ENCODE measurements at regions not wholly inside any gene's neighbourhood (a gene's known extent, or its start where the extent isn't known, plus 50 kb on each side); places are given as distances from the start of the nearest gene placed in this dataset.

DNA sequence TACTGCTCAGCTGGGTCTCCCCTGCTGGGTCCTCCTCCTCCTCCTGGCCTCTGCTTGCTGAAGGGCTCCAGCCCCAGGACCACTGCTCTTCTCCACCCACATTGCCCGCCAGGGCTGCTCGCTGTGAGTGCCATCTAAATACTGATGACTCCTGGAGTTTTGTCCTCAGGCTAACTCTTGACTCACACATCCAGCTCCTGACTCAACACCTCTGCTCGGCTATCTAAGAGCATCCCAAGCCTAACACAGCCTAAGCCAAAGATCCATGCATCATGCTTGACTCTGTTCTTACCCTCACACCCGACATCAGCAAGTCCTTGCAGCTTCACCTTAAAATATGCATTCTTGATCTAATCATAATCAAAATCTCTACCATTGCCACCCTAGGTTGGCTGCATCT lies 260.2 kb downstream of the KLF13 start:
- intact Hi-C loops (cut with micrococcal nuclease), result no loop called here
- Histone ChIP-seq H3K9ac (replicated peaks; ENCODE audit: extremely low read depth, insufficient read depth, low read length) (no peak overlapping the region), H2AFZ (ENCODE audit: low read depth, low read length) (no peak overlapping the region), H3K9me3 (replicated peaks; ENCODE audit: control insufficient read depth, insufficient read depth, low read length) (no peaks in the 10 kb centered on the region), H3K4me3 (replicated peaks in 1 of 3; ENCODE audit: insufficient read depth in 1 of 3, low read depth in 1 of 3, low read length in 3 of 3) (no peak overlapping the region), H3K4me1 (ENCODE audit: control insufficient read depth, extremely low read depth, insufficient read depth, low read length) (no peaks in the 10 kb centered on the region), H3K27me3 (ENCODE audit: control insufficient read depth in 2 of 2, insufficient read depth in 2 of 2, low read length in 2 of 2) (no peaks in the 10 kb centered on the region), H4K20me1 (replicated peaks; ENCODE audit: control insufficient read depth, extremely low read depth, insufficient read depth, low read length) (no peaks in the 10 kb centered on the region), H3K9me1 (replicated peaks; ENCODE audit: control insufficient read depth, extremely low read depth, insufficient read depth, low read length) (no peaks in the 10 kb centered on the region), H3K79me2 (ENCODE audit: control insufficient read depth, insufficient read depth, low read length) (no peaks in the 10 kb centered on the region), H3K36me3 (ENCODE audit: control insufficient read depth in 2 of 2, extremely low read depth in 1 of 2, insufficient read depth in 2 of 2, low read length in 2 of 2) (no peaks in the 10 kb centered on the region), H3K27ac (ENCODE audit: insufficient read depth, low read depth, low read length) (no peak overlapping the region), H3K4me2 (ENCODE audit: insufficient read depth, low read length) (no peak overlapping the region)
- DNase-seq (ENCODE audit: low read depth, low spot score) (no peak), FAIRE-seq (no peak)
- TF ChIP-seq, protein P1, sequence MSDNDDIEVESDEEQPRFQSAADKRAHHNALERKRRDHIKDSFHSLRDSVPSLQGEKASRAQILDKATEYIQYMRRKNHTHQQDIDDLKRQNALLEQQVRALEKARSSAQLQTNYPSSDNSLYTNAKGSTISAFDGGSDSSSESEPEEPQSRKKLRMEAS (IDR thresholded peaks at IDR 0.05; ENCODE audit: insufficient read depth, insufficient read length), result no peak
- TF ChIP-seq EZH2 (IDR thresholded peaks at IDR 0.05; ENCODE audit: borderline replicate concordance, low read depth, low read length, severe bottlenecking), result no peak
- no peak for TF ChIP-seq GATA2 (IDR thresholded peaks at IDR 0.05; ENCODE audit: insufficient read depth, insufficient read length, low read depth, low read length)
- TF ChIP-seq JUN (IDR thresholded peaks at IDR 0.05; ENCODE audit: borderline replicate concordance, insufficient read depth, insufficient read length, low read depth), result no peak
- TF ChIP-seq POLR2AphosphoS5 (IDR thresholded peaks at IDR 0.05; ENCODE audit: insufficient read depth, low read depth, low read length), result no peak
- TF ChIP-seq MYC (IDR thresholded peaks at IDR 0.05; ENCODE audit: low read depth, low read length), result no peak
- TF ChIP-seq, protein P2, sequence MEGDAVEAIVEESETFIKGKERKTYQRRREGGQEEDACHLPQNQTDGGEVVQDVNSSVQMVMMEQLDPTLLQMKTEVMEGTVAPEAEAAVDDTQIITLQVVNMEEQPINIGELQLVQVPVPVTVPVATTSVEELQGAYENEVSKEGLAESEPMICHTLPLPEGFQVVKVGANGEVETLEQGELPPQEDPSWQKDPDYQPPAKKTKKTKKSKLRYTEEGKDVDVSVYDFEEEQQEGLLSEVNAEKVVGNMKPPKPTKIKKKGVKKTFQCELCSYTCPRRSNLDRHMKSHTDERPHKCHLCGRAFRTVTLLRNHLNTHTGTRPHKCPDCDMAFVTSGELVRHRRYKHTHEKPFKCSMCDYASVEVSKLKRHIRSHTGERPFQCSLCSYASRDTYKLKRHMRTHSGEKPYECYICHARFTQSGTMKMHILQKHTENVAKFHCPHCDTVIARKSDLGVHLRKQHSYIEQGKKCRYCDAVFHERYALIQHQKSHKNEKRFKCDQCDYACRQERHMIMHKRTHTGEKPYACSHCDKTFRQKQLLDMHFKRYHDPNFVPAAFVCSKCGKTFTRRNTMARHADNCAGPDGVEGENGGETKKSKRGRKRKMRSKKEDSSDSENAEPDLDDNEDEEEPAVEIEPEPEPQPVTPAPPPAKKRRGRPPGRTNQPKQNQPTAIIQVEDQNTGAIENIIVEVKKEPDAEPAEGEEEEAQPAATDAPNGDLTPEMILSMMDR (IDR thresholded peaks at IDR 0.05; ENCODE audit: extremely low read depth in 1 of 2, insufficient read depth in 1 of 2, low read depth in 1 of 2, low read length in 2 of 2), result no peak
- TF ChIP-seq POLR2A (IDR thresholded peaks at IDR 0.05; ENCODE audit: low read depth, low read length), result no peak
- no peak for TF ChIP-seq FOS (IDR thresholded peaks at IDR 0.05; ENCODE audit: borderline replicate concordance, insufficient read depth, low read length)
- dilution Hi-C loops (cut with MboI; ENCODE audit: extremely low pct_ligation_motif_present, low sequenced_read_pairs), result no loop called here
- POLR2A ChIA-PET, result no interaction called here
- BruUV-seq (replicated peaks), result no TSS peak
- CTCF ChIA-PET, result no interaction called here

All from endothelial cell of umbilical vein (primary cell).